IPS-11a (cell line): ENCODE measurements at regions not wholly inside any gene's neighbourhood (a gene's known extent, or its start where the extent isn't known, plus 50 kb on each side); places are given as distances from the start of the nearest gene placed in this dataset.

Source experiments
- H3K4me3 ChIP-seq: one replicate; pipeline ENCODE4 v1.5.1; 2013; ENCODE audit warnings: low read depth, low read length, control low read depth

GRCh38 chr11:116420770-116421528 is 351.8 kb downstream of the BUD13 start:
- H3K4me3 ChIP-seq: no peak overlapping the region

GRCh38 chr11:116420030-116420429 is 352.8 kb downstream of the BUD13 start:
- H3K4me3 ChIP-seq: no peak overlapping the region

GRCh38 chr11:116418388-116419041 is 354.3 kb downstream of the BUD13 start:
- no peak overlapping the region for H3K4me3 ChIP-seq

GRCh38 chr11:116416852-116417251 is 355.9 kb downstream of the BUD13 start:
- no peak overlapping the region for H3K4me3 ChIP-seq

- no peak overlapping the region for H3K4me3 ChIP-seq
These were observed 357.7 kb downstream of the BUD13 start for GRCh38 chr11:116415095-116415494.

GRCh38 chr11:116414357-116414880 is 358.4 kb downstream of the BUD13 start:
- H3K4me3 ChIP-seq: no peak overlapping the region

- no peak overlapping the region for H3K4me3 ChIP-seq
These were observed 359.2 kb downstream of the BUD13 start for GRCh38 chr11:116413301-116414242.

DNA sequence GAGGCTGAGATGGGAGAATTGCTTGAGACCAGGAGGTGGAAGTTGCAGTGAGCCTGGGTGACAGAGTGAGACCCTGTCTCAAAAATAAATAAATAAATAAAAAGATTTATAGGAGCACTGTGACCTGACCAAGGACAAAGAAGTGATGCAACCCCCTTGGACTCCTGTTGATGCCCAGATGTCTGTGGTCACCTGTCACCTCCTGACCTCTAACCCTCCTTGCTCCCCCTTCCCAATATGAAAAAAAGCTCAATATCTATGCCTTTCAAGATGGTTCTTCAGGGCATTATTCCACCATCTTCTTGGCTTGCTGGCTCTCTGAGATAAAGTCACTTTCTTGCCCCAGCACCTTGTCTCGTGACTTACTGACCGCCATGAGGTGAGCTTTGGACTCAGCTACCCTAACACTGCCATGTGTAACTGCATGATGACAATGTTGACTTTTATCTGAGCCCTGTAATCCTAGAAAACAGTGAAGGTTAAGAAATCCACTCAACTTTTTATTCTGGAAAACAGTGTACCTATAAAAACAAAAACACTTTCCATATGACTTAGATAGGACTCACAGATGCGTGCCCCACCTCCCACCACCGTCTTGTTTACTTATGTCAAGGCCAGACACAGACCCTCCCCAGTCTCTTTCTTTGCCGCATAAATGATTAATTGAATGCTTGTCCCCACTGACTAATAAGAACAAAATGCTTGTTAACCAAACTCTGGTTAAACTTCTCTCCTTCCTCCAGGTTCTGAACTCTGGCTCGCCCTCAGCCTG is 360.5 kb downstream of the BUD13 start:
- no peak overlapping the region for H3K4me3 ChIP-seq

GRCh38 chr11:116409238-116409637 is 363.5 kb downstream of the BUD13 start:
- no peak overlapping the region for H3K4me3 ChIP-seq

- H3K4me3 ChIP-seq: no peak overlapping the region
These were observed 366.7 kb downstream of the BUD13 start for GRCh38 chr11:116406042-116406441.

DNA sequence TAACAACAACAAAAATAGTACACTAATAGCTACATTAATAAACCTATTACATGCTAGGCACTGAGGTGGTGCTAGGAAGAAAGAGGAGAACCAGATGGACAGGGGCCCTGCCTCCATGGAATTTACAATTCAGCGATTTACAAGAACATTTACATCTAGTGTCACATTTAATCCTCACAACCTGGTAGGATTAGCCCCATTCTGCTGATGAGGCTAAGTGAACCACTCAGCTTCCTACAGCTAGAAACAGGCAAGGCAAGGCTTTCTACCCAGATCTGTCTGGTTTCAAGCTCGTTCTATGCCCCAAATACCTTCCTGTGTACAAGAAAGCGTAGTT is 368.4 kb downstream of the BUD13 start:
- no peak overlapping the region for H3K4me3 ChIP-seq

DNA sequence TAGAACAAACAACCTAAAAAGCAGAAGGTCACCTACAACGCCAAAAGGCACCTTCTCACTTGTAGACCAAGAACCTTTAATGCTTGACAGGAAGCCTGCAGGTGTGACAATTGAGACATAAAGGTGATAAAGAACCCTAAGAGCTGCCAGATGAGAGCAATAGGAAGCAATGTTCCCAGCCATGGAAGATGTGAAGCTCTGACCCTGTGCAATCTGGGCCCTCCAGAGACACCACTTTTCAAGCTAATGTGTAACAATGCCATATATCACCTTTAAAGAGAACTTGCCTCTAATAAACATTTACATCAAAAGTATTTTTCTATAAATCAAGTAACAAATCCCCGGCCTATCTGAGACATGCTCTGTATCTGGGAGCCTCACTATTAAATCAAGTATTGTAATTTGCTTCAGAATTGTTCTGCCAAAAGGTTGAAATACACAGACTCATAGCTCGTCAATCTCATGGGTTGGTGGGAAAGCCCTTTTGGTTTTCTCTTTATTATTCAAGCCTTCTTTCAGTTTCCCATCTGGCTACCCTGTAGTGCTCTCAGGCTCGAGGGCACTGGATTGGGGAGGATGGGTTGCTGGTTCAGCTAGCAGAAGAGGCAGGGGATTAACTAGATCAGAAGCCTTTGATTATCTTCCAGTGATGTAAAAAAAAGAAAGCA is 368.9 kb downstream of the BUD13 start:
- no peak overlapping the region for H3K4me3 ChIP-seq

GRCh38 chr11:116400081-116400480 is 372.7 kb downstream of the BUD13 start:
- no peak overlapping the region for H3K4me3 ChIP-seq

DNA sequence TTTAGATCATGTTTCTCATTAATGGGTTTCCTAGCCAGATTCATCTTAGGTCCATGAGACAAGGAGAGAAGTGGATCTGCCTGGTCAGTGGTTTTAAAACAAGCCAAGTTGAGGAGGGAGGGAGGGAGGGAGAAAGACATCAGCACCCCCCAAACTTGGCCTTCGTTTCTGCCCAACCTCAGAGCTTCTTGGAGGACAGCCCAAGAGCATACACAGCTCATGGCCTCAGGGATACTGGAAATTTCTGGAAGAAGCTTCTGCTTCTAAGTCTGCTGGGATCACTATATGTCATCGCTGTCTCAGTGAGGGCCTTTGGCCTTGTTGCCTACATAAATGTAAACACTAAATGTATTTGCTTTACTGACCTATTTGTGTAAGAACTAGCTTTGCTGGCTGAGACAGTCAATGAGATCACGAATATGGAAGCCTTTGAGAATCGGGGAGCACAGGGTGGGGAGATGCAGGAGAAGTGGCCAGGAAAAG is 375.1 kb downstream of the BUD13 start:
- H3K4me3 ChIP-seq: no peak overlapping the region

- H3K4me3 ChIP-seq: no peak overlapping the region
These were observed 376.5 kb downstream of the BUD13 start for GRCh38 chr11:116396331-116396730.

- no peak overlapping the region for H3K4me3 ChIP-seq
These were observed 378.8 kb downstream of the BUD13 start for GRCh38 chr11:116394022-116394421.

GRCh38 chr11:116390963-116391362 is 381.8 kb downstream of the BUD13 start:
- H3K4me3 ChIP-seq: no peak overlapping the region

GRCh38 chr11:116388146-116388545 is 384.6 kb downstream of the BUD13 start:
- no peak overlapping the region for H3K4me3 ChIP-seq

DNA sequence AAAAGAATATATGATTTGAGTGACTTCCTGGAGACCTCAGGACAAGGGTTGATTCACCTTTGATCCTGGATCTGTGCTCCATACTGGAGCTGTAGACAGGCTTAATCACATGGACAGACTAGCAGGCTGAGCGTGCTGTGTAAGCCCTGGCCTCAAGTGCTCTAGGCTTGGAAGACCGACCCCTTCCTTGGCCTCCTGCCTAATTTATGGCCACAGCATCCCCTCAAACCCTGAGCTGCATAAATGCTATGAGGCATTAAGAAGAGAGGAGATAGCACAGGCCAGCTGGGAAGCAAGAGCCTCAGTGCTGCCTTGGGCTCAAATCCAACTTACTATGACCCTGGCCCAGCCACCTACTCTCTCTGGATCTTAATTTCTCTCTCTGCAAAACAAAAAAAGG is 385.1 kb downstream of the BUD13 start:
- no peak overlapping the region for H3K4me3 ChIP-seq

GRCh38 chr11:116386118-116386699 is 386.6 kb downstream of the BUD13 start:
- H3K4me3 ChIP-seq: no peak overlapping the region
